ENCODE measurements at regions not wholly inside any gene's neighbourhood (a gene's known extent, or its start where the extent isn't known, plus 50 kb on each side); places are given as distances from the start of the nearest gene placed in this dataset.
"Not testable (repeated sequence)": the region's sequence is repeated elsewhere in the genome, so short reads cannot be mapped to it uniquely, and the experiment has no call there.

DNA sequence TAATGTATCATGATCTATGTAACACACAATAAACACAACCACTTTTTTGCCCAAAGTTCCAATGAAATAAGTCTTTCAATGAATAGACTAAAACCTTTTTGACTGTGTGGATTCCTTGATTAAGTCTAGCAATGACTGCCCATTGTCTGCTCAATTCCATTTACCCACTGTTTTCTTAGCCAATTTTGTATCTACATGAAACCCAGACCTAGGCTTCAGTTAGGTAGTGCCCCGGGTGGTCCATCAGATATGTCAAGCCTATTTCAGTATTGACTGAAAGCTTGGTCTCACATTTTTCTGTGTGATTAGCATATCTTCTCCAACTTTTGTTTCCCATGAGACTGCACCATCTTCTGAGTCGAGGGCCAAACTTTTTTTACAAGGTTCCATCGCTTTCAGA, 615.0 kb downstream of the C6orf118 start:
- DNase-seq (ENCODE audit: low read depth) = no peak

DNA sequence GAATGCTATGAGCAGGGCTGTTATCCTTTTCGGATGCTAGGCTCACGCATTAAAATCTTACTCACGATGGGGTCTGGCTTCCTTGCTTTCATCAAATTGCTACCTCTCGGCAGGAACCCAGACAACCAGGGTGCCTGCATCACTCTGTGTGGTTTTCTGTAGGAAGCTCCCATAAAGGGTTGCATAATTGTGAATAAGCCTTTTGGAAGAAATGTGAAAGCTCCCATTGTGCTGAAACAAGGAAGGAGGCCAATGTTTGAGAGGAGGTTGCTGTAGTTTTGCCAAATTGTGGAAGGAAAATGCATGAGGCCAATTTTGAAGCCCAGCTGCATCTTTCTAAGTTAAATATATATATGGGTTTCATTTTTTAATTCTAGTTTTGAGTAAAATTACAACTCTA, 615.5 kb downstream of the C6orf118 start:
- DNase-seq (ENCODE audit: low read depth) = no peak

DNA sequence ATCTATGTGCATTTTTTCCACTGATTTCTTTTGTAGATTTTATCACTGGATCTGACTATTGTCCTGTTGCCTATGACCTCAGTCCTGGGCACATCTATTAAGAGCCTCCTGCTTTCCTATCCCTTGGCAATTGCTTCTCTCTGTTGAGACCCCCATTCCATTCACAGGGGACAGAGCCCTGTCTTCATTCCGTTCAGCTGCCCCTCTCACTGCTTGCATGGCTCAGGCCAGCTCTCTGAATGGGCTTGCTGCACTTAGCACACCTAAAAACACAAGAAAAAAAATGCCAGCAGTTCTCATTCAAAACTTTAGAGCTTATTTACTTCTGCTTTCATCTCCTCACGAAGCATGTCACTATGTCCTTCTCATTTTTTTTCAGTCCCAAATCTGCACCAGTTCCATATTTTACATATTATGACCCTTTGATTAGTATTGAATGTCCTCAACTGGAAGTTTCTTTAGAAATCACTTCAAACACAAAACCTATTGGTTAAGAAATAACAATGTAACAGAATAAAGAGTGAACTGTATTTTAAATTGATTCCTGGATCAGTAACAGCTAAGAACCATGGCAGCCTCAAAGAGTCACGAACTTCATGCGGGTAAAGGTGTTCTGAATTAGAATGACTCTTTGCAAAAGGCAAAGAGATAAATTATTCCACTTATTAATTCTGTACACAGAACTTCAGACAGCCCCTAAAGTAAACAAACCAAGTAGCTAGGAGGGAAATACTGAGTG, 616.5 kb downstream of the C6orf118 start:
- no peak for DNase-seq (ENCODE audit: low read depth)

DNA sequence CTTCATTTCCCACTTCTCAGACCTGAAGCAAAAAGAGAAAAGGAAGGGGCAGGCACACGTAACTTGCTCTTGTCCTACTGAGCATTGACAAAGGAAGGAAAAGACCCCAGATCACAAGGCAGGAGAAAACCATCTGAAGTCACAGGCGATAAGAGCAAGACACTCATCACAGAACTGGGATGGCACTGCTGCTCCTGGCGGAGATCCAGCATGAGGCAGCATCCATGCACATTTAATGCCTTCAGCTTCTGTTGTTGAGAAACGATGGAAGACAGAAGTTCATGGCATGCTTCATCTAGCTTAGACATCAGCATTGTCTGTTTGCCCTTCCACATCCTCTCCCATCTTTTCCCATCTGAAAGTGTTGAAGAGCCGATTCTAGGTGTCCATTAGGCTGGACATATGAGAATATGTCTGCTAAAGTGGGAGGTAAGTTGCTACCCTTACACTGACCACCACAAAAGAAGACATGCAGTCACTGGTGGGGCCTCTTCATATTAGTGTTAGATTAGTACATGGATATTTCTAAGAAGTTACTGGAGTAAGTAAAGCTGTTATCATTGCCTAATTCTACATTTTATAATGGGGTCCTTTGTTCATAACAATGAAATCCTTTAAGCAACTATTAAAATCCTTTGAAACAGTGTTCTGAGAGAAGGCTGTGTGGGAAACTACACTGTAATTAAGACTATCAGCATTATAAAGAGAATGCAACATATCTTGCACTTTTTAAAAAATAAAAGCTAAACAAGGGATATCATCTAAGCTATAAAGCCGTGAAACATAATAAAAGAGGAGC, 618.5 kb downstream of the C6orf118 start:
- no peak for DNase-seq (ENCODE audit: low read depth)

DNA sequence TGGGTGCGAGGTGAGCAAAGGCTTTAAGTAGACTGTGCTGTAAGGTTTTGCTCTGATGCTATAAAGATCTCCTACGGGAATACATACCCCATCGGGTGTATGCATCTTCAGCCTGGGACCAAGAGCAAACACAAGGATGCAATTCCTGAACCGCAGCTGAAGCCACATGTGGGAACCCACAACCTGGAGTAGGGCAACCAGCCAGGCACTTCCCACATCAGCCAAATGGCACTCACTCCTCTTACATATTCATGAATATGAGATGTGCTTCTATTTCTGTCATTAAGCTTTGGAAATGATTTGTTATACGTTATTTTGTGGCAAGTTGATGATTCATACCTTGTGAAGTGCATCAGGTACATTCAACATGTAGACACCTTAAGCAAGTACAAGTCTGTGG, 619.2 kb downstream of the C6orf118 start:
- DNase-seq (ENCODE audit: low read depth) = no peak

DNA sequence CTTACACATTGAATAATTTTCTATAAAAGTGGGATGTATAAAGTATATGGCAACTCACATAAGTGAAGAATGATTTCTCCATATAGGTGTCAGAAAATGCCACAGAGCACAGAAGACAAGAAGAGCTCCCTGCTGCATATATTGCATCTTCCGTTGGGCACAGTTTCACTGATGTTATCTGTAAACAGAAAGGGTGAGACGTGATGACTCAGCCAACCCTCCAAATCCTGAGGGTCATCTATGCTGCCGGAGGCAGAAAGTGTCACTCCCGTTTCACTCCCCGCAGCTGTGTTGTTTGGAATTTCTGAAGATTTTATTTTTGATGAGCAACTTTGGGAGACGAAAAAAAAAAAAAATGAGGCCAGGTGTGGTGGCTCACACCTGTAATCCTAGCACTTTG, 644.1 kb downstream of the C6orf118 start:
- DNase-seq (ENCODE audit: low read depth) = no peak

DNA sequence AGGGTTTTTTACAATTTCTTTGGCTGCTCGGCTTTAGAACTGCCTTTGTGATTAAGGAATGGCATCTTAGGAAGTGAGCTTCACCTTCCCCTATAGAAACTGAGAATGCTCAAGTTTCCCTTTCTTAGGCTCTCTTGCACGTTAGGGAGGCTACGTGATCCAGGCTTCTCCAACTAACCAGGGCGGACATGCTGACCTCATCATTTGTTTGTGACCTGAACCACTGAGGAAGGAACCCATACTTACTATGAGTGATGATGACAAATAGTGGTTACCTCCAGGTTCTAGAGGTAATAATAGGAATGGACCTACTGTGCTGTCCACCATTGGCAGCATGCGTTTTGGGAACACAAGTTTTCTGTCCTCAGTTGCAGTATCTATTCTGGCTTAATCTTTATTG, 645.8 kb downstream of the C6orf118 start:
- no peak for DNase-seq (ENCODE audit: low read depth)

DNA sequence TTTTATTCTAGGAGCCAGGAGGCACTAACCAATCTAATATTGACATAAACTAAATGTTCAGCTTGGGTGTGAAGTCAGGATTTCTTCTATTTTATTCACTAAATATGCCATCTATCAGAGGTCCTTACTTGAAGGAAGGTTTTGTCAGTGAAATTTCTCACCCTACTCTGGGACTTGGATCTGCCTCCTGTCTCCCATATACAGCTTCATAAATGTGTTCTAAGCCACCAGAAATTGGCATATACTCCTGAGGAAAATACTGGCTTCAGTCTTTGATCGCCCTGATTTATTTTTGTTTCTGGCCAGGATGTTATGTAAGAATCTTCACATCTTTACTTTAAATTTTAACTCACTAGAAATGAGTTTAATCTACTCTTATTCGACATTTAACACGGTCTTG, 647.7 kb downstream of the C6orf118 start:
- no peak for DNase-seq (ENCODE audit: low read depth)

DNA sequence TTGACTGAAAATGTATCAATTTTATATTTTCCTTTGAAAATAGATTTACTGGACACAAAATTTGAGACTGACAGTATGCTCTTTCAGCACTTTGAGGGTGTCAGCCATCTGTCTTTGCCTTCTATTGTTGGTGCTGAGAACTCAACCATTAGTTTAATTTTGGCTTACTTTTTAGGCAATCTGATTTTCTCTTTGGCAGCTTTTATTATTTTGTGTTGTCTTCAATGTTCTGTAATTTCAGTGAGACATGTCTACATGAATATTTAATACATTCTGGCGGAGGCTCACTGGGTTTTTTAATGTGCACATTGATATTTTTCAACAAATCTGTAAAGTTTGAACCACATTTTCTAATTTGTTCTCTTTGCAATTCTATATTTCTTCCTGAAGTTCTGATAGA, 648.6 kb downstream of the C6orf118 start:
- no peak for DNase-seq (ENCODE audit: low read depth)

DNA sequence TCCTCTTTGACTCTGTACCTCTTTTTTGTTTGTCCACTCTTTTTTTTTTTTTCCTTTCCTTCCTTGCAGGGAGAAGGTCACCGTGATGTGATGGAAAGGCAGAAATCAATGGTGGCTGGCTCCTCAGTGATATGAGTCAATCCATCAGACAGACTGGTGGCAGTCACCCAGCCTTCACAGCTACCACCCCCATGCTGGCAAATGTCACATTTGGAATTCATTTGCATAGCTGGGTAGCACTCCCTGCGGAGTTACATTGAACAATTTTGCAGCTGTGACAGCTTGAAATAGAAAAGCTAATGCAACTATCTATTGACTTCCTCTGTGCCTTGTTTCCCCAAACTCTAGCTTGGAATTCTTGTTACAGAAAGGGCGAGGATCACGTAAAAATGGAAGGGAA, 668.4 kb downstream of the C6orf118 start:
- DNase-seq (ENCODE audit: low read depth) = no peak

DNA sequence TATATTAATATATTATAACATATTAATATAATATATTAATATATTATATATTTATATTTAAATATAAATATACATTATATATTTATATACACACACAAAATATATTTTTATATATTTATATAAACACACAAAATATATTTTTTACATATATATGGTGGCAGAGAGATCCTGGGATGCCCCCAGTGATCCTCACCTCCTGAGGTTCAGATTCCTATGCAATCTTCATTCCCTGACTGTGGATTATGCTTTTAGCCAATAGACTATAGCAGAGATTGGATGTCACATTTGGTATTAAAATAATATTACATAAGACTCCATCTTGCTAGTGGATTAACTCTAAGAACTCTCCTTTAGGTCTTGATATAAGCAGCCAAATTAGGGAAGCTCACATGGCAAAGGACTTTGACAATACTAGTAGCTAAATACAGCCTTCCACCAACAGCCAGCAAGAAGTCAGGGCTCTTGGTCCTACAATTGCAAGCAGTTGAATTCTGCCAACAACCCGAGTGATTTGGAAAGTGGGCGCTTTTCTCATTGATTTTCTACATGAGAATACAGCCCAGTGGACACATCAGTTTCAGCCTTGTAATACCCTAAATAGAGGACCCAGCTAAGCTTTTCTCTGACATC, 681.0 kb downstream of the C6orf118 start:
- no peak for DNase-seq (ENCODE audit: low read depth)

DNA sequence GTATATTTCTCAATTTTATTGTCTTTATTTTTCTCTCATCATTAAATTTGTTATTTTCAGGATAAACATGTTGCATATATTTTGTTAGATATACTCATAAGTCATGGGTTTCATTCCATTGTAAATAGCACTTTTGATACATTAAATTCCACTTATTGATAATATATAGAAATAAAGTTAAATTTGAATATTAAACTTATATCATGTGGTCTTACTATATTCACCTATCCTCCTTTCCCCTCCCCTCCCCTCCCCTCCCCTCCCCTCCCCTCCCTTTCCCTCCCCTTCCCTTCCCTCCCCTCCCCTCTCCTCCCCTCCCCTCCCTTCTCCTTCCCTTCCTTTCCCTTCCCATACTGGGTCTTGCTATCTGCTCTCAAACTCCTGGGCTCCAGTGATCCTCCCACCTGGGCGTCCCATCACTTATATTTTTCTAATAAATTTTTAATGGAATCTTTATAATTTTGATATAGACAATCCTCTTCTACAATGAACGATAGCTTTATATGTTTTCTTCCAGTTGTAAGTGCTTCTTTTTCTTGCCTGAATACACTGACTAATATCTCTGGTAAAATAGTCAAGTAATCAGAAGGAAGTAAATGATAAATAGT, 692.4 kb downstream of the C6orf118 start:
- no peak for DNase-seq (ENCODE audit: low read depth)

DNA sequence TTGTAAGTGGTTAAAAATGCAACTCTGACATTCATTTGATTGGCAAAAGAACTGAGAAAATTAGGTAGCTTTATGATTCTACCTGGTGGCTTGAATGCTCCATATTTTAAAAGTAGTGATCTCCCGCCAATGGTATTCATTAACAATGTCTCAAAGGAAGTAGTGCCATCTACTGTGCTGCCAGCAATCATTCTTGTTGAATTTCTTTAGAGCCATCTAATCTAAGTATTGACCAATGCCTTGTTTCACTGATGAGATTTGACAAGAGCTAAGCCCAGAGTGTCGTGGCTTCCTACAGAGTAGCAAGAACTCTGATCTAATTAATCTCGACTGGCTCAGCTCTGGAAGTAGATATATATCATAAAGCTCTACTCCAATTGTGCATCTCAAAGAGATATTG, 696.7 kb downstream of the C6orf118 start:
- no peak for DNase-seq (ENCODE audit: low read depth)

DNA sequence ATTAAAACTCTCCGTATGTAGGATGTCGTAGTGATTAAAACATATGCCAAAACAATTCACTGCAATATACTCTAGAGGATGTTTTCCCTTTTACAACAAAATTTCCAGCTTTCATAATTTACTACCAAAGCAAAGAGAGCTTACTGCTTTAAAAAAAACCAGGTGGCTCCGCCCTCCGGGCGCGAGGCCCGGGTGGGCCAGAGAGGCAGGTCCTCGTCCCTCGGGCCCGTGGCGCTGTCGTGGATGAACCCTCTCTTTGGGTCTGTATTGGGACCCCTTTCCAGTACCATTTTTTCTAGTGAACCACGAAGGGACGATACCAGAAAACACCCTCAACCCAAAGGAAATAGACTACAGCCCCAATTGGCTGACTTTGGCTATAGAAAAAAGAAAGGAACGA, 698.5 kb downstream of the C6orf118 start:
- not testable (repeated sequence) for DNase-seq (ENCODE audit: low read depth)

DNA sequence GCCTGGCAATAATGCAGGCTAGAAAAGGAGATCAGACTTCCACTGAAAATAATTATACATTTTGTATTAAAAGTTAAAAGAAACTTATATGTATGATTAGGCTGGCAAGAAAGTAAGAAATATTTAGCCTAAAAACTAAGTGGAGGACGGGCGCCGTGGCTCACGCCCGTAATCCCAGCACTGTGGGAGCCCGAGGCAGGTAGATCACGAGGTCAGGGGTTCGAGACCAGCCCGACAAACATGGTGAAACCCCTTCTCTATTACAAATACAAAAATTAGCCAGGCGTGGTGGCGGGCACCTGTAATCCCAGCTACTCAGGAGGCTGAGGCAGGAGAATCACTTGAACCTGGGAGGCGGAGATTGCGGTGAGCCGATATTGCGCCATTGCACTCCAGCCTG, 707.0 kb downstream of the C6orf118 start:
- not testable (repeated sequence) for DNase-seq (ENCODE audit: low read depth)

DNA sequence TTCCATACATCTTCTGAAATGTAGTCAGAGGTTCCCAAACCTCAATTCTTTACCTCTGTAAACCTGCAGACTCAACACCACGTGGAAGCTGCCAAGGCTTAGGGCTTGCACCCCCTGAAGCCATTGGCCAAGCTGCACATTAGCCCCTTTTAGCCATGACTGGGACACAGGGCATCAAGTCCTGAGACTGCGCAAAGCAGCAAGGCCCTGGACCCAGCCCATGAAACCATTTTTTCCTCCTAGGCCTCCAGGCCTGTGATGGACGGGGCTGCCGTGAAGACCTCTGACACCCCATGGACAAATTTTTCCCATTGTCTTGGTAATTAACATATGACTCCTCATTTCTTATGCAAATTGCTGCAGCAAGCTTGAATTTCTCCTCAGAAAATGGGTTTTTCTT, 727.8 kb downstream of the C6orf118 start:
- no peak for DNase-seq (ENCODE audit: low read depth)

DNA sequence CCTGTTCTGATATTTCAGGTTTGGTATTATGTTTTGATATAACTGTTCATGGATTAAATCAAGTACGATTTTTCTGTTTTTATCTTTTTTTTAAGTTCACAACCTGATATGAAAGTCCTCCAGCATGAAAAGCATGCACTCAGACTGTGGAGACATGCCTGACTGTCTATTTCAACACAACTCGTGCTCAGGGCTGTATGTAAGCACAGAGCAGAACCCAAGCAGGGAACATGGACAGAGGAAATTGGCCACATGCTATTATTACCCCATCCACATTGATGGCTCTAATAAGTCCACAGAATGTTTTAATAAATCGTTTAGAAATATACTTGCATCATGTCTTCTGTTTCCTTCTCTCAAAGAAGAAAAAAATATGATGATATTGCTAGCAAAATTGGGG, 730.4 kb downstream of the C6orf118 start:
- no peak for DNase-seq (ENCODE audit: low read depth)

DNA sequence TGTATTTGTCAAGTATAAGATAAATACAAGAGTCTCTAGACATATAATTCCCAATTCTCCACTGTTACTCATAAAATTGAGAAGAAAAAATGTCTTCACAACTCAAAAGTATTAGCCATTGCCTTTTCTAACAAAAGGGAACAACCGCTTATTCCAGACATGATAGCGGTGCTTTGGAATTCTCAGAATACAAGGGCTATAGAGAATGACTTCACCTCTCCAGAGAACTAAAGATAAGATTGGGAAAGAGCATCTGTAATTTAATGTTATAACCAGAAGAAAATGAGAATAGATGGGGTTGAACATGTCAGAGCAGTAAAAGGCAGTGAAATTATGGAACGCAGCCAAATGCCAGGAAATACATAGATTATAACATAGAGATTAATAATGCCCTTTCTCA, 730.8 kb downstream of the C6orf118 start:
- DNase-seq (ENCODE audit: low read depth) = no peak

DNA sequence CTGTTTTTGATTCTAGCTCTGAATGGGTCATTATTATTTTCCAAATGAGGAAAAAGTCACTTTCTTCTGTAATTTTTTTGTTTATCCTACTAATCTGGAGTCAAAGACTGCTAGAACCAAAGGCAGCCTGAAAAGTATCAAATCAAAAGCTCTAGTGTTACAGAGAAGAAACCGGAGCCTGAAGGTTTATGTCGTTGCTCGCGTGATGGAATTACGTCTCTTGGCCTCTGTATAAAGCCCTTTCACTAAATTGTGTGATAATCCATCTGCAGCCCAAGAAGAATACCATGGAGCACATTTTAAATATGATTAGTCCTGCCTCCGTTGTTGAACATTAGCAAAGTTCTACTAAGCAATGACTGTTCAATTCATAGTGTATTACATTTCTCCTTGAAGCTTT, 738.6 kb downstream of the C6orf118 start:
- DNase-seq (ENCODE audit: low read depth) = no peak

DNA sequence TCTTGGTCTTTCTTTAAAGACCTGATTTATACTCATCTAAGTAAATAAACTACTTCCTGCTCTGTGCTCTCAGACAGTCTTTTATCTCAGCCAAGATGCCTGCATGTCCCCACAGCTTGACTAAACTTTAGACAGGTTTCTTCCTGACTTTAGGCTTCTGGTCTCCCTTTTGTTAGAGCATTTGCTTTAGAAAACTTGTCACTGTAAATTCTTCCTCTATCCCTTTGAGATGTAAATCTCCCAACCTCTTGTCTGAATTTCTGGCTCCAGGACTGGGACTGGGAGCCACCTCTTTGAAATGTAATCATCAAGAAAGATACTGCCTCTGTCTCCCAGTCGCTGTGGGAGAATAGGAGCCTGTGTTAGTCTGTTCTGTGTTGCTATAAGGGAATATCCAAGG, 739.9 kb downstream of the C6orf118 start:
- DNase-seq (ENCODE audit: low read depth) = no peak

DNA sequence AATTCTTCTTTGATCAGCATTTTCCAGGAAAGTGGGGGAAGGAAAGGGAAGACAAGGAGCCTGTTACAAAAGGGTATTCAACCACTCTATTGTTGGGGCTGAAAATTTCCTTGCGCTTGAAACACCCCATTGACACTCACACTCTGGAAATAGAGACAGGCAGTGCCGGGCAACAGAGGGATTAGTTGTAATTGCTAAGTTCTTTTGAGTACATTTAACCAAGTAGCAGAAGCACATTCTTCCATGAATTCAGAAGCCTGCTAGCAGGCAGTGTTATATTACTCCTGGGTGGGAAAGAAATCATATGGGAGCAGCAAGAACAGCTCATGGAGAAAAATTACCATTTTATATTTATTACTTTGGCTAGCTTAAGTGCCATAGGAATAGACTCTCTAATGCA, 745.5 kb downstream of the C6orf118 start:
- no peak for DNase-seq (ENCODE audit: low read depth)

DNA sequence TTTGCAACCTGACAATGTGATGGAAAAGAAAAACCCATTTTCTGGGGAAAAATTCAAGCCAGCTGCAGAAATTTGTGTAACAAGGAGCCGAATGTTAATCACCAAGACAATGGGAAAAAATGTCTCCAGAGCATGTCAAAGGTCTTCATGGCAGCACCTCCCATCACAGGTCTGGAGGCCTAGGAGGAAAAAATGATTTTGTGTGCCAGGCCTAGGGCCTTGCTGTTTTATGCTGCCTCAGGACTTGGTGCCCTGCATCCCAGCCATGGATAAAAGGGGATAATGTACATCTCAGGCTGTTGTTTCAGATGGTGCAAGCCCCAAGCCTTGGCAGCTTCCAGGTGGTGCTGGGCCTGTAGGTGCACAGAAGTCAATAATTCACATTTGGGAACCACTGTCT, 747.7 kb downstream of the C6orf118 start:
- DNase-seq (ENCODE audit: low read depth) = no peak

Measured in T-helper 22 cell (primary cell).